Calu3 (cell line): ENCODE measurements at regions not wholly inside any gene's neighbourhood (a gene's known extent, or its start where the extent isn't known, plus 50 kb on each side); places are given as distances from the start of the nearest gene placed in this dataset.

Experiments used
- BruUV-seq: library from RNA; stranded (reverse); fragments of 400-500 nt; replicated peaks from 2 replicates; lab custom pipeline; 2021; lab: Mats Ljungman, UMichigan
- CTCF ChIA-PET: fragments of 300-600 bp; sonication (Branson Sonifier 250); formaldehyde crosslinking; loops from one replicate; lab custom pipeline; 2022; ENCODE audit warnings: antibody characterized with exemption; lab: Charles Lee
- DNase-seq: peaks from one replicate; pipeline ENCODE4 v3.0.0; 2022
- H3K27ac Mint-ChIP-seq: one replicate; pipeline ENCODE4 v1.8.0; 2022; ENCODE audit warnings: mixed read lengths; ENCODE audit not compliant: unreplicated experiment
- H3K27me3 Mint-ChIP-seq: one replicate; pipeline ENCODE4 v1.8.0; 2022; ENCODE audit warnings: mixed read lengths; ENCODE audit not compliant: unreplicated experiment
- H3K36me3 Mint-ChIP-seq: one replicate; pipeline ENCODE4 v1.8.0; 2022; ENCODE audit warnings: mild to moderate bottlenecking, moderate library complexity, mixed read lengths; ENCODE audit not compliant: insufficient read depth, unreplicated experiment
- H3K4me1 Mint-ChIP-seq: one replicate; pipeline ENCODE4 v1.8.0; 2022; ENCODE audit warnings: mild to moderate bottlenecking, low read depth, mixed read lengths; ENCODE audit not compliant: unreplicated experiment
- H3K4me3 Mint-ChIP-seq: one replicate; pipeline ENCODE4 v1.8.0; 2022; ENCODE audit warnings: mild to moderate bottlenecking, low read depth, moderate library complexity, mixed read lengths; ENCODE audit not compliant: unreplicated experiment
- H3K9me3 Mint-ChIP-seq: one replicate; pipeline ENCODE4 v1.8.0; 2022; ENCODE audit warnings: low read depth, mixed read lengths; ENCODE audit not compliant: unreplicated experiment
- intact Hi-C: fragments of 100-400 bp; cut with micrococcal nuclease; formaldehyde crosslinking; loops from one replicate; pipeline ENCODE4 v1.10.0; 2022; ENCODE audit not compliant: unreplicated experiment
- TF ChIP-seq, protein P1 (sequence below): fragments of 200-600 bp; IDR thresholded peaks from one replicate; pipeline ENCODE4 v1.8.0; 2022; ENCODE audit warnings: antibody characterized with exemption; ENCODE audit not compliant: unreplicated experiment

DNA sequence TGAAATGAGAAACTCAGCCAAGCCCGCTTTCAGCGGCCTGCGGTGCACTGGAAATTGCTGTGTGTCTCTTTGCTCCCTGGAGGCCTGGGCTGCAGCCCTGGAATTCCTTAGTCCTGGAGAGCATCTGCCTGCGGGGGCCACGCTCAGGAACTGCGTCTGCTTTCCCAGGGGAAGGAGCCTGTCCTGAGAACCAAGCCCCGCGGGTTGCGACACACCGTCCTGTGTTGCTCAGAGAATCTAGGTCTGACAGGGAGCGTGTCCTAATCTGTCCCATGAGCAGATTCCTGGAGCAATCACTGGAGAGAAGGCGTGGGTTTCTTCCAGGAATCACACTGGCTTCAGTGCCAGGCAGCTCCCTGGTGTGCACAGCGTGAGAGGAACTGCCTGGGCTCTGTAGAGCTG, 708.1 kb downstream of the BRD1 start:
- CTCF ChIA-PET, result no interaction called here
- intact Hi-C loops, result no loop called here
- TF ChIP-seq, protein P1, sequence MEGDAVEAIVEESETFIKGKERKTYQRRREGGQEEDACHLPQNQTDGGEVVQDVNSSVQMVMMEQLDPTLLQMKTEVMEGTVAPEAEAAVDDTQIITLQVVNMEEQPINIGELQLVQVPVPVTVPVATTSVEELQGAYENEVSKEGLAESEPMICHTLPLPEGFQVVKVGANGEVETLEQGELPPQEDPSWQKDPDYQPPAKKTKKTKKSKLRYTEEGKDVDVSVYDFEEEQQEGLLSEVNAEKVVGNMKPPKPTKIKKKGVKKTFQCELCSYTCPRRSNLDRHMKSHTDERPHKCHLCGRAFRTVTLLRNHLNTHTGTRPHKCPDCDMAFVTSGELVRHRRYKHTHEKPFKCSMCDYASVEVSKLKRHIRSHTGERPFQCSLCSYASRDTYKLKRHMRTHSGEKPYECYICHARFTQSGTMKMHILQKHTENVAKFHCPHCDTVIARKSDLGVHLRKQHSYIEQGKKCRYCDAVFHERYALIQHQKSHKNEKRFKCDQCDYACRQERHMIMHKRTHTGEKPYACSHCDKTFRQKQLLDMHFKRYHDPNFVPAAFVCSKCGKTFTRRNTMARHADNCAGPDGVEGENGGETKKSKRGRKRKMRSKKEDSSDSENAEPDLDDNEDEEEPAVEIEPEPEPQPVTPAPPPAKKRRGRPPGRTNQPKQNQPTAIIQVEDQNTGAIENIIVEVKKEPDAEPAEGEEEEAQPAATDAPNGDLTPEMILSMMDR, result no peak
- Mint-ChIP-seq H3K9me3 (peaks cover 16% of the 10 kb centered on the region), H3K36me3 (no peaks in the 10 kb centered on the region), H3K27ac (no peak overlapping the region), H3K4me3 (no peak overlapping the region), H3K4me1 (no peaks in the 10 kb centered on the region), H3K27me3 (no peaks in the 10 kb centered on the region)
- no peak for DNase-seq
- no TSS peak for BruUV-seq

DNA sequence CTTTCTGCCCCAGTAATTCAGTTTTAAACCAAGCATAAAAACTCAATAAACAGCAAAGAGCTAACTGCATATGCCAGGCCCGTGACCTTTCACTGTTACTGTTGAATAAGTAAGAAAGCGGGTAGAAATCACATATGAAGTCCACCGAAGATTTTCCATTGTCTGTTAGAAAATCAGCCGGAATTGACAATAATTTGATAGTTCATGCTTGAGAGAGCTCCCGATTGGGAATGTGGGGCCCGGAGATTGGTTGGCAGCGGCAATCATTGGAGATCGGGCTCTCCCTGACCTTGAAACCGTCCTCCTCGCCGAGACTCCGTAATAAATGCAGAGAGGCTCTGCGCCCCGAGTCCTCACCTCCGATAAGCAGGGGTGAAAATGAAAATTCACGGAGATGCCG, 709.6 kb downstream of the BRD1 start:
- TF ChIP-seq, protein P1, result no peak
- DNase-seq, result no peak
- Mint-ChIP-seq H3K9me3 (peaks cover 4% of the 10 kb centered on the region), H3K36me3 (no peaks in the 10 kb centered on the region), H3K27me3 (no peaks in the 10 kb centered on the region), H3K27ac (no peak overlapping the region), H3K4me1 (no peaks in the 10 kb centered on the region), H3K4me3 (no peak overlapping the region)
- CTCF ChIA-PET, result no interaction called here
- intact Hi-C loops, result no loop called here
- no TSS peak for BruUV-seq

DNA sequence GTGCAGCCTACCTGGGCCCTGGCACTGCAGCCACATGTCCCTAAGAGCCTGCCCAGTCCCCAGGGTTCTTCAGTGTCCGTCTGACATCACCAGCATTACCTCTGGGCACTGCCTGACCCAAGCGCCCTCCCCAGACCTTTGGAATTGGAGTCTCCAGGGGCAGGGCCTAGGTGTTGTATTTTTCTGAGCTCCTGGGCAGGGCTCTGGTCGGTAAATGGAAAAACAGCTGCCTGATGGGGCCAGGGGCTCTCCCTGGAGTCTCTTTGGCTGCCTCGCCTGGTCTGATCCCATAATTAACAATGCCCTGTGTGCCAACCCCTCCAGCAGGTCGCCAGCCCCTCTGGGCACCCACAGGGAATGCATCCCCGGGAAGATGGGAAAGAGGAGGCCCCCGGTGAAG, 710.2 kb downstream of the BRD1 start:
- DNase-seq, result no peak
- intact Hi-C loops, result no loop called here
- Mint-ChIP-seq H3K9me3 (peaks cover 2% of the 10 kb centered on the region), H3K4me3 (no peak overlapping the region), H3K4me1 (no peaks in the 10 kb centered on the region), H3K36me3 (no peaks in the 10 kb centered on the region), H3K27me3 (no peaks in the 10 kb centered on the region), H3K27ac (no peak overlapping the region)
- TF ChIP-seq, protein P1, result no peak
- CTCF ChIA-PET, result no interaction called here
- no TSS peak for BruUV-seq

GRCh38 chr22:49116486-49117120, 711.1 kb downstream of the BRD1 start:
- DNase-seq, result no peak
- Mint-ChIP-seq H3K4me3 (no peak overlapping the region), H3K36me3 (no peaks in the 10 kb centered on the region), H3K27me3 (no peaks in the 10 kb centered on the region), H3K4me1 (no peaks in the 10 kb centered on the region), H3K27ac (no peak overlapping the region), H3K9me3 (peaks cover 2% of the 10 kb centered on the region)
- TF ChIP-seq, protein P1, result no peak
- CTCF ChIA-PET, result no interaction called here
- intact Hi-C loops, result no loop called here
- BruUV-seq, result no TSS peak
